Hepatocyte (in vitro differentiated cells): ENCODE measurements at regions not wholly inside any gene's neighbourhood (a gene's known extent, or its start where the extent isn't known, plus 50 kb on each side); places are given as distances from the start of the nearest gene placed in this dataset.

Experiments used
- DNase-seq: peaks from one replicate; pipeline ENCODE4 v3.0.0-alpha.2; 2016; ENCODE audit warnings: low spot score
- H2AFZ ChIP-seq: fragments of 200-600 bp; sonication (generic); 2 replicates; pipeline ENCODE4 v1.6.0; 2016; ENCODE audit warnings: antibody characterized with exemption, mild to moderate bottlenecking
- H3K27ac ChIP-seq: fragments of 200-600 bp; sonication (generic); 2 replicates; pipeline ENCODE4 v1.5.1; 2016; ENCODE audit warnings: mild to moderate bottlenecking
- H3K27me3 ChIP-seq: fragments of 200-600 bp; sonication (generic); 2 replicates; pipeline ENCODE4 v1.6.1; 2016
- H3K36me3 ChIP-seq: fragments of 200-600 bp; sonication (generic); replicated peaks from 2 replicates; pipeline ENCODE4 v1.5.1; 2016; ENCODE audit warnings: low read depth; ENCODE audit not compliant: insufficient read depth
- H3K4me1 ChIP-seq: fragments of 200-600 bp; sonication (generic); 2 replicates; pipeline ENCODE4 v1.5.1; 2016; ENCODE audit warnings: mild to moderate bottlenecking, moderate library complexity; ENCODE audit not compliant: insufficient read depth
- H3K4me2 ChIP-seq: fragments of 200-600 bp; sonication (generic); 2 replicates; pipeline ENCODE4 v1.6.0; 2016
- H3K4me3 ChIP-seq: fragments of 200-600 bp; sonication (generic); 2 replicates; pipeline ENCODE4 v1.5.1; 2016; ENCODE audit warnings: mild to moderate bottlenecking
- H3K79me2 ChIP-seq: fragments of 200-600 bp; sonication (generic); 2 replicates; pipeline ENCODE4 v1.6.0; 2017; ENCODE audit warnings: mild to moderate bottlenecking
- H3K9me2 ChIP-seq: fragments of 200-600 bp; sonication (generic); replicated peaks from 2 replicates; pipeline ENCODE4 v1.6.0; 2017; ENCODE audit warnings: mild to moderate bottlenecking; ENCODE audit not compliant: insufficient read depth
- H3K9me3 ChIP-seq: fragments of 200-600 bp; sonication (generic); 2 replicates; pipeline ENCODE4 v1.5.1; 2016; ENCODE audit warnings: low read depth, mild to moderate bottlenecking
- H4K20me1 ChIP-seq: fragments of 200-600 bp; sonication (generic); 2 replicates; pipeline ENCODE4 v1.6.0; 2016; ENCODE audit warnings: mild to moderate bottlenecking; ENCODE audit not compliant: insufficient read depth, poor library complexity, severe bottlenecking
- EZH2 ChIP-seq: fragments of 200-600 bp; sonication (generic); IDR thresholded peaks from 2 replicates; pipeline ENCODE4 v1.6.1; 2016; ENCODE audit warnings: antibody characterized with exemption, mild to moderate bottlenecking, borderline replicate concordance
- EZH2phosphoT487 ChIP-seq: fragments of 200-600 bp; sonication (generic); IDR thresholded peaks from one replicate; pipeline ENCODE4 v1.6.1; 2018; ENCODE audit warnings: antibody characterized with exemption, mild to moderate bottlenecking, low read depth, moderate library complexity; ENCODE audit not compliant: unreplicated experiment, severe bottlenecking
- WGBS: methylation state at CpG from one replicate; pipeline ENCODE4 v1.1.6; 2016; ENCODE audit warnings: low lambda C conversion rate; ENCODE audit errors: missing lambda C conversion rate; 5-methylcytosine and 5-hydroxymethylcytosine counted together
- TF ChIP-seq, protein P1 (sequence below): fragments of 200-600 bp; sonication (generic); IDR thresholded peaks from 2 replicates; pipeline ENCODE4 v1.5.1; 2016; ENCODE audit warnings: antibody characterized with exemption, mild to moderate bottlenecking; ENCODE audit not compliant: poor library complexity

DNA sequence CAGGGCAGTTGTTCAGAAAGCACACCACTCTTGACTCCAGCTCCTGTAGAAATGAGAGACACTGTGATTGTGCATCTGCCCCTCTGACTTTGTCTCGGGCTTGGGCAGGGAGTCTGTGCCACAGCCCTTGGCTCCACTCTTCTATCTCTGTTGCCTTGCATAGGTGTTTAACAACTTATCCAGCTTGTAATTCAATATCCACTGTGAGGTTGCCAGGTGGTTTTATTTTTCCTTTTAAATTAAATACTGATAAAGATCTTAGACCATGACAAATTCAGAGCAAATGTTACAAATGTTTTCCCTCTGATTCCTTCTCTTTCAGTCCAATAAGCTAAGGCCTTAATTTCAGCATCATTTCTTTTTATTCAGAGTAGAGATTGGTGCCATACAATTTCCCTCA lies 421.7 kb downstream of the STK39 start:
- Histone ChIP-seq H3K27ac (no peak overlapping the region), H3K36me3 (no peaks in the 10 kb centered on the region), H3K4me3 (no peak overlapping the region), H3K27me3 (no peaks in the 10 kb centered on the region), H3K4me2 (no peak overlapping the region), H4K20me1 (no peaks in the 10 kb centered on the region), H3K4me1 (no peaks in the 10 kb centered on the region), H2AFZ (no peak overlapping the region), H3K9me2 (no peaks in the 10 kb centered on the region), H3K9me3 (no peaks in the 10 kb centered on the region), H3K79me2 (no peaks in the 10 kb centered on the region)
- TF ChIP-seq EZH2 (no peak), EZH2phosphoT487 (no peak)
- TF ChIP-seq, protein P1, sequence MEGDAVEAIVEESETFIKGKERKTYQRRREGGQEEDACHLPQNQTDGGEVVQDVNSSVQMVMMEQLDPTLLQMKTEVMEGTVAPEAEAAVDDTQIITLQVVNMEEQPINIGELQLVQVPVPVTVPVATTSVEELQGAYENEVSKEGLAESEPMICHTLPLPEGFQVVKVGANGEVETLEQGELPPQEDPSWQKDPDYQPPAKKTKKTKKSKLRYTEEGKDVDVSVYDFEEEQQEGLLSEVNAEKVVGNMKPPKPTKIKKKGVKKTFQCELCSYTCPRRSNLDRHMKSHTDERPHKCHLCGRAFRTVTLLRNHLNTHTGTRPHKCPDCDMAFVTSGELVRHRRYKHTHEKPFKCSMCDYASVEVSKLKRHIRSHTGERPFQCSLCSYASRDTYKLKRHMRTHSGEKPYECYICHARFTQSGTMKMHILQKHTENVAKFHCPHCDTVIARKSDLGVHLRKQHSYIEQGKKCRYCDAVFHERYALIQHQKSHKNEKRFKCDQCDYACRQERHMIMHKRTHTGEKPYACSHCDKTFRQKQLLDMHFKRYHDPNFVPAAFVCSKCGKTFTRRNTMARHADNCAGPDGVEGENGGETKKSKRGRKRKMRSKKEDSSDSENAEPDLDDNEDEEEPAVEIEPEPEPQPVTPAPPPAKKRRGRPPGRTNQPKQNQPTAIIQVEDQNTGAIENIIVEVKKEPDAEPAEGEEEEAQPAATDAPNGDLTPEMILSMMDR, result no peak
- DNase-seq, result no peak
- WGBS, result 86% methylated on average over 1 of the region's 1 CpG

DNA sequence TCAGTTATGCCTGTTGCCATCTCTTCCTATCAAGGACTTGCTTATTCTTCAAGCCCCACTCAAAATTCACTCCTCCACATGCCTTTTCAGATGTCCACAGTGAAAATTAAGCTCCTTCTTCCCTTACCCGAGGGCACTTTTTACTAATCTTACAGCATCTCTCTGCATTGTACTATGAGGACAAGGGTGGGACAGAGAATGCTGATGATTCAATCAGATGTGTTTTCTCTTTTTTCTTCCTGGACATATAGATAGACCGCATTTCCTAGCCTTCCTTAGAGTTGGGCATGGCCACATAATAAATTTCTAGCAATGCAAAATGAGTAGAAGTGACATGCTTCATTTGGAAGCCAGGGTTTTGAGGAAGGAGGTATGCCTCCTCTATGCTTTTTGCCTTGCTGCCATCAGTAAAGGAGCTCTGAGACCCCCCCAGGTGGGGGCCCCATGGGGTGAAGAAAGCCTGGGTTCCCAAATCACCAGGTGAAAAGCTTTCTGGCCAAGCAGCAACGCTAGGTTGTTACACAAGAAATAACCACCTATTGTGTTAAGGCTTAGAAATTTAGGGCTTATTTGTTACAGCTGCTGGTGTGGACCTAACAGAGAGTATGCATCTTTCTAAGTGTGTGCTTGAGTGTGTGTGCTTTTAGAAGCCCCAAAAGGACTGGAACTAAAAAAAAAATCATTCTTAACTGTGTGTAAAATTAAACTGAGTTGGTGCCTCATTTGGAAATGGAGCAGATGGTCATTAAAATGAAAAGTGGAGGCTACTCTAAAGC lies 424.5 kb downstream of the STK39 start:
- no peaks in the 10 kb centered on the region for H3K27me3 ChIP-seq
- no peaks in the 10 kb centered on the region for H3K4me1 ChIP-seq
- H4K20me1 ChIP-seq, result no peaks in the 10 kb centered on the region
- WGBS, result 88% methylated on average over 3 of the region's 3 CpGs
- H3K27ac ChIP-seq, result no peak overlapping the region
- DNase-seq, result no peak
- H2AFZ ChIP-seq, result no peak overlapping the region
- H3K79me2 ChIP-seq, result no peaks in the 10 kb centered on the region
- no peak for TF ChIP-seq EZH2
- no peak for TF ChIP-seq EZH2phosphoT487
- TF ChIP-seq, protein P1, result no peak
- no peaks in the 10 kb centered on the region for H3K9me2 ChIP-seq
- no peaks in the 10 kb centered on the region for H3K9me3 ChIP-seq
- no peaks in the 10 kb centered on the region for H3K36me3 ChIP-seq
- H3K4me2 ChIP-seq, result no peak overlapping the region
- no peak overlapping the region for H3K4me3 ChIP-seq

DNA sequence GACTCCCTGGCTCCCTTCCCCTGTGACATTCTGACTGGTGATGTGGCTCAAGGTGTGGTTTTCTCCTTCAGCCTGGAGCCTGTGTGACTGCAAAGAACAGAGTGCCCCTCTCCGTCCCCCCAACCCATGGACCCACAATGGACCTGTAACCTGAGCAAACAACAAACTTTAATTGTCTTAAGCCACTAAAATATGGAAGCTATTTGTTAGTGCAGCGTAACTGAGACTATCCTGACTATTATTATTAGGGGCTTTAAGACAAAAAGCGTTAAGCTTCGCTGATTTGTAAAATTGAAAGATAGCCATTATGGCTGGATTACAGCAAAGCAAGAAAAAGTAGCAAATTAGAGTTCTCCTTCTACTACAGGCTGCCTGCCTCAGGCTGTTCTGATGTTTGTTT lies 426.9 kb downstream of the STK39 start:
- no peak overlapping the region for H3K4me3 ChIP-seq
- H4K20me1 ChIP-seq, result no peaks in the 10 kb centered on the region
- H3K4me2 ChIP-seq, result no peak overlapping the region
- TF ChIP-seq, protein P1, result no peak
- TF ChIP-seq EZH2 (no peak), EZH2phosphoT487 (no peak)
- H3K9me2 ChIP-seq, result no peaks in the 10 kb centered on the region
- H3K79me2 ChIP-seq, result no peaks in the 10 kb centered on the region
- no peaks in the 10 kb centered on the region for H3K36me3 ChIP-seq
- H3K4me1 ChIP-seq, result no peaks in the 10 kb centered on the region
- no peaks in the 10 kb centered on the region for H3K9me3 ChIP-seq
- H3K27me3 ChIP-seq, result no peaks in the 10 kb centered on the region
- H3K27ac ChIP-seq, result no peak overlapping the region
- 81% methylated on average over 4 of the region's 4 CpGs for WGBS
- DNase-seq, result no peak
- no peak overlapping the region for H2AFZ ChIP-seq

DNA sequence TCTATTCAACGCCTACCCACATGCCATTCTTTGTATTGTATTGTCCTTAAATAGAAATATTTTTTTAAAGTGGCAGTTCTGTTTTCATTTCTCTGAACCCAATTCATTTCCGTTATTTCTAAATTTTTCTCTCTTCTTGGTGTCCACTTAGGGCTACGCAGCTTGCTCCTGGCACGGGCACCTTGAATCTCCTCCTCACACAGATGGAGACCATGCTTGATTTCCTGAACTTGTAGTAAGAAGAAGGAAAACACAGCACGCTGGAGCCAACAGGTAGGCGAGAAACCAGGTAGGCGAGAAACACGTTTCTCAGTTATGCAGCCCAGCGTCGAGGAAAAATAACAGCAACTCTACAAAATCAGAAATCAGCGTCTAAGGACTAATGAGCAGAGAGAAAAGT lies 428.9 kb downstream of the STK39 start:
- H3K79me2 ChIP-seq, result no peaks in the 10 kb centered on the region
- H3K9me3 ChIP-seq, result no peaks in the 10 kb centered on the region
- TF ChIP-seq, protein P1, result no peak
- TF ChIP-seq EZH2phosphoT487 (no peak), EZH2 (no peak)
- WGBS, result 97% methylated on average over 11 of the region's 11 CpGs
- no peak overlapping the region for H3K27ac ChIP-seq
- no peak overlapping the region for H3K4me3 ChIP-seq
- H3K27me3 ChIP-seq, result no peaks in the 10 kb centered on the region
- no peaks in the 10 kb centered on the region for H3K36me3 ChIP-seq
- H2AFZ ChIP-seq, result no peak overlapping the region
- H3K4me1 ChIP-seq, result no peaks in the 10 kb centered on the region
- H3K4me2 ChIP-seq, result no peak overlapping the region
- H3K9me2 ChIP-seq, result no peaks in the 10 kb centered on the region
- no peaks in the 10 kb centered on the region for H4K20me1 ChIP-seq
- no peak for DNase-seq
